Activated CD4-positive, alpha-beta T cell treated with anti-CD3 and anti-CD28 coated beads for 36 hours (primary cell): ENCODE measurements at regions not wholly inside any gene's neighbourhood (a gene's known extent, or its start where the extent isn't known, plus 50 kb on each side); places are given as distances from the start of the nearest gene placed in this dataset.
"Not testable (repeated sequence)": the region's sequence is repeated elsewhere in the genome, so short reads cannot be mapped to it uniquely, and the experiment has no call there.

ENCODE experiments used
- ATAC-seq: fragments of 200-7000 bp; cut with Tn5 transposase; one replicate; pipeline ENCODE4 v1.10.0; 2021; ENCODE audit warnings: mild to moderate bottlenecking, moderate library complexity
- CTCF ChIA-PET: fragments of 350-600 bp; sonication (Branson Sonifier 250); formaldehyde crosslinking; loops from one replicate; lab custom pipeline; 2021; ENCODE audit warnings: antibody characterized with exemption; lab: Charles Lee
- POLR2A ChIA-PET: fragments of 350-600 bp; sonication (Branson Sonifier 250); formaldehyde crosslinking; loops from one replicate; lab custom pipeline; 2021; ENCODE audit warnings: antibody characterized with exemption, inconsistent platforms; lab: Charles Lee
- DNase-seq: peaks from one replicate; pipeline ENCODE4 v3.0.0-alpha.2; 2020
- H3K27ac Mint-ChIP-seq: one replicate; pipeline ENCODE4 v1.8.0; 2021; ENCODE audit warnings: mixed read lengths
- H3K27me3 Mint-ChIP-seq: one replicate; pipeline ENCODE4 v1.8.0; 2021; ENCODE audit warnings: mixed read lengths
- H3K36me3 Mint-ChIP-seq: one replicate; pipeline ENCODE4 v1.8.0; 2021; ENCODE audit warnings: low read depth, mixed read lengths
- H3K4me1 Mint-ChIP-seq: one replicate; pipeline ENCODE4 v1.8.0; 2021; ENCODE audit warnings: mixed read lengths
- H3K4me3 Mint-ChIP-seq: one replicate; pipeline ENCODE4 v1.8.0; 2021; ENCODE audit warnings: mild to moderate bottlenecking, moderate library complexity, mixed read lengths
- H3K9me3 Mint-ChIP-seq: one replicate; pipeline ENCODE4 v1.8.0; 2021; ENCODE audit warnings: low read depth, mixed read lengths
- intact Hi-C, 2 experiments: fragments of 100-400 bp; cut with DNase I in 1 of 2; cut with micrococcal nuclease in 1 of 2; formaldehyde crosslinking; loops; one replicate each; pipeline versions ENCODE4 v1.14.2 to v1.15.1; 2022 to 2024; cut with DNase I, micrococcal nuclease

DNA sequence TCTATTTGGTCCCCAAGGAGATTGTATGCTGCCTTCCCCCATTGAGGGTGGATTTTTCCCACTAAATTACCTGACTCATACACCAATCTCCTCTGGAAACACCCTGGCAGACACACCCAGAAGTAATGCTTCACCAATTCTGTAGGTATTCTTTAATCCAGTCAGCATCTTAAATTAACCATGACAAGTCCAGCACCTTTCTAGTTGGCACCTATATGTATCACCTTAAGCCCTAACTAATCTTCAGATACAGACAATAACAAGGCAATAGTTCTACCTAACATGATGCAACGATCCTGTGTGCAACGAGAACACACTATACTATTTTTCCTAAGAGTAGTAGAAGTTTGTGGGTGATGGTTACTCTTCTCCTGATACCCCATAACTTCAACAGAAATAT, 473.3 kb upstream of the NPAP1 start:
- H3K36me3 Mint-ChIP-seq, H3K4me3 Mint-ChIP-seq, H3K27me3 Mint-ChIP-seq, POLR2A ChIA-PET, H3K4me1 Mint-ChIP-seq, ATAC-seq, DNase-seq, intact Hi-C loops, CTCF ChIA-PET, H3K9me3 Mint-ChIP-seq, H3K27ac Mint-ChIP-seq: not testable (repeated sequence)

GRCh38 chr15:24211742-24212476, 463.7 kb upstream of the NPAP1 start:
- H3K4me1 Mint-ChIP-seq, POLR2A ChIA-PET, H3K4me3 Mint-ChIP-seq, H3K36me3 Mint-ChIP-seq, DNase-seq, H3K9me3 Mint-ChIP-seq, H3K27ac Mint-ChIP-seq, ATAC-seq, CTCF ChIA-PET, intact Hi-C loops, H3K27me3 Mint-ChIP-seq: not testable (repeated sequence)

DNA sequence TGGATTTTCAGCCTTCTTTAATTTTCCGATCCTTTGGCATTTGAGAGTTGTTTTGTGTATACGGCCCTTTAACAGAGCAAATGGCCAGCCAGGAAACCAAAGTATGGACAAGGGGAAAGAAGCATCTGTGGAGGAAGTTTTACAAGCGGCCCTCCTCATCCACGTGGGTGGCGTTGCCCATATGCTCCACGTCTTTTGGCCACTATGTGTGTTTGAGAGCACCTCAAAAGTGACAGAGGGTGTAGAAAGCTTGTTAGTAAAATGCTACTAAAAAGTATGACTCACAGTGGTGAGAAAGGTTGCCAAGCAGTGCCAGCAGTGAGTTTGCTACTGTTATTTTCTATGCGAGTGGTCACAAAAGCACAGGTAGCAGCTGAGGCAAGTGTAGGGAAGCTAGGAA, 451.8 kb upstream of the NPAP1 start:
- Mint-ChIP-seq H3K27me3 (no peaks in the 10 kb centered on the region), H3K9me3 (peaks cover 12% of the 10 kb centered on the region), H3K4me1 (no peaks in the 10 kb centered on the region), H3K4me3 (no peak overlapping the region), H3K36me3 (no peaks in the 10 kb centered on the region), H3K27ac (no peak overlapping the region)
- POLR2A ChIA-PET, result no interaction called here
- intact Hi-C loops, result no loop called here
- ATAC-seq, result no peak
- no peak for DNase-seq
- CTCF ChIA-PET, result no interaction called here

- intact Hi-C loops, result no loop called here
- POLR2A ChIA-PET, result no interaction called here
- no peak for ATAC-seq
- CTCF ChIA-PET, result no interaction called here
- peaks cover 15% of the 10 kb centered on the region for H3K9me3 Mint-ChIP-seq
- H3K4me1 Mint-ChIP-seq, result no peaks in the 10 kb centered on the region
- H3K36me3 Mint-ChIP-seq, result no peaks in the 10 kb centered on the region
- H3K27me3 Mint-ChIP-seq, result no peaks in the 10 kb centered on the region
- H3K27ac Mint-ChIP-seq, result no peak overlapping the region
- H3K4me3 Mint-ChIP-seq, result no peak overlapping the region
- no peak for DNase-seq
Observed at GRCh38 chr15:24224161-24224560, 451.4 kb upstream of the NPAP1 start.

DNA sequence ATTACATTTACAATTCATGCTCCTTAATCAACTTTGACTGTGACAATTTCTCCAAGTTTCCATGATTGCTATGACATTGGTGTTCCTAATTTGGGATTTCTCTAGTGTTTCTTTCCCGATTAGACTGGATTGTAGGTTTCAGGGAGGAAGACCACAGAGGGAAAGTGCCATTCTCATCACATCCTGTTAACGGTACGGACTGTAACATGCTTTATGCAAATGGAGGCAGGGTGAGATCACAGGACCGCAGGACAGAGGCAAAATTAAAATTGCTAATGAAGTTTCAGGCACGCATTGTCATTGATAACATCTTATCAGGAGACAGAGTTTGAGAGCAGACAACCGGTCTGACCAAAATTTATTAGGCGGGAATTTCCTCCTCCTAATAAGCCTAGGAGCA, 446.7 kb upstream of the NPAP1 start:
- DNase-seq, ATAC-seq, H3K27me3 Mint-ChIP-seq, H3K36me3 Mint-ChIP-seq, POLR2A ChIA-PET, intact Hi-C loops, H3K4me1 Mint-ChIP-seq, H3K27ac Mint-ChIP-seq, H3K4me3 Mint-ChIP-seq: not testable (repeated sequence)
- H3K9me3 Mint-ChIP-seq, result peaks cover 16% of the 10 kb centered on the region
- CTCF ChIA-PET, result interaction anchor here (0.6 kb wide), 1 partner anchor 972 kb away, joined by 3 read pairs; no protein-coding TSS in a partner anchor

GRCh38 chr15:24233134-24233533, 442.4 kb upstream of the NPAP1 start:
- POLR2A ChIA-PET, intact Hi-C loops, H3K27me3 Mint-ChIP-seq, DNase-seq, H3K36me3 Mint-ChIP-seq, H3K4me3 Mint-ChIP-seq, H3K27ac Mint-ChIP-seq, ATAC-seq, H3K4me1 Mint-ChIP-seq: not testable (repeated sequence)
- CTCF ChIA-PET, result interaction anchor here (0.6 kb wide), 1 partner anchor 1406 kb away, joined by 3 read pairs; no protein-coding TSS in a partner anchor
- H3K9me3 Mint-ChIP-seq, result peaks cover 17% of the 10 kb centered on the region

GRCh38 chr15:24240580-24240979, 435.0 kb upstream of the NPAP1 start:
- CTCF ChIA-PET, DNase-seq, H3K27me3 Mint-ChIP-seq, ATAC-seq, POLR2A ChIA-PET, H3K4me3 Mint-ChIP-seq, H3K4me1 Mint-ChIP-seq, H3K27ac Mint-ChIP-seq, H3K36me3 Mint-ChIP-seq, intact Hi-C loops: not testable (repeated sequence)
- peaks cover 15% of the 10 kb centered on the region for H3K9me3 Mint-ChIP-seq

DNA sequence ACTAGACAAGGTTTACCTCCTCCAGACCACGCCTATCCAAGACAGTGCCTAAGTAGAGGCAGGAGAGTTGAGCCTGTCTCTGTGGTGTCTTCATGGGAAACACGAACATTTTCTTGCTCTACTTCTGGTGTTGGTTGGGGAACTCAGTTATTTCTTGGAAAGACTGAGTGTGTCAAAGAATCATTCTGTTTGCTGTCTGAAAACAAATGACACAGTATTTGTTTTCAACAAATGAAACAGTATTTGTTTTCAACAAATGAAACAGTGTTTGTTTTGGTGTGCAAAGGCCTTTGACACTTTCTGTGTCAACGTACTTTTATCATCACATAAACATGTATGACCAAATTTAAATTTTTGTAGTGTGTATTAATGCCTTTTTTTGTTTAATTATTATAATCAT, 416.5 kb upstream of the NPAP1 start:
- H3K9me3 Mint-ChIP-seq, POLR2A ChIA-PET, H3K4me3 Mint-ChIP-seq, H3K27ac Mint-ChIP-seq, H3K4me1 Mint-ChIP-seq, ATAC-seq, intact Hi-C loops, H3K27me3 Mint-ChIP-seq, H3K36me3 Mint-ChIP-seq, DNase-seq, CTCF ChIA-PET: not testable (repeated sequence)

GRCh38 chr15:24260407-24260806, 415.2 kb upstream of the NPAP1 start:
- H3K9me3 Mint-ChIP-seq, H3K4me1 Mint-ChIP-seq, H3K36me3 Mint-ChIP-seq, H3K4me3 Mint-ChIP-seq, intact Hi-C loops, H3K27me3 Mint-ChIP-seq, CTCF ChIA-PET, ATAC-seq, POLR2A ChIA-PET, H3K27ac Mint-ChIP-seq, DNase-seq: not testable (repeated sequence)

DNA sequence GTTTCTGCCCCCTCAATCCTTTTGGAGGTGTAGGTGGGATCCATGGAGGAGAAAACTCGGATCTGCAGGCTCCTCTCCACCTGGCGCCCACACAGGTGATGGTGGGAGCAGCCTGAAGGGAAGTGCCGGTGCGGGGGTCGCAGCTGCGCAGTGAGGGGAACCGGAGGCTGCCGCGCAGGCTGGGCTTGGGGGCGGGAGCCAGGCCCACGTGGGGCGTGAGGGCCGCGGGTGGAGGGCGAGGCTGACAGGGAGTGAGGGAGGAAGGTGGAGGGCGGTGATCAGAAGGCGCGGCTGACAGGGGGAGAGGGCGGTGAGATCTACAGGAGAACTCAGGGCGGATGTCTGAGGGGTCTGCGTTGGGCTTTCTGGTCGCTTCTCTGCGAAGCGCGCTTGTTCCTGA, 414.7 kb upstream of the NPAP1 start:
- H3K9me3 Mint-ChIP-seq, ATAC-seq, POLR2A ChIA-PET, H3K4me1 Mint-ChIP-seq, H3K27ac Mint-ChIP-seq, H3K27me3 Mint-ChIP-seq, H3K4me3 Mint-ChIP-seq, DNase-seq, H3K36me3 Mint-ChIP-seq, CTCF ChIA-PET, intact Hi-C loops: not testable (repeated sequence)

DNA sequence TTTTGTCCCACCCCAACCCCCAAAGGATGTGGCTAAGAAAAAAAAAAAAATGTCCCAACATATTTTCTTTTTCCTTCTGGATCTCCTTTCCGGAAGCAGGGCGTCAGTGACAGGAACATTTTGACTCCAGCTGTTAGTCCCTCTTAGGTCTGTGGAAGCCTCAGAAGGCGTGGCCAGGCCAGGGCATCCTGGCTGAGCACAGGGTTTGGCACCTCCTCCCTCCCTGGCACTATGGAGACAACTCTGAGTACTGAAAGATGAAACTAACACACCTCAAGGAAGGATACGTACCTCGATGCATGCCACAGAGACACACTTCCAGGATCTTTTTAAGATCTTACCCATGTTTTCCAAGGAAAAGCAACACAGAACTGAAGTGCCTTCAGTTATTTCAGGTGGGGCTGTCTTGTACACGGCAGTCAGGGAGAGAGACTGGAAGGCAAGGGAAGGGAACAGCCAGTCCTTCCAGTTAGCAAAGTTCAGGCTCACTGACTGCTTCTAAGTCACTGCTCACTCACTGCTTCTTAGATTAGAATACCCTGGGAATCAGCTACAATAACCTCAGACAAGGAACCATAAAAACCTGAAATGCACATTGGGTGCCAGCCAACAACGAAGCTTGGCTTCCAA, 406.9 kb upstream of the NPAP1 start:
- H3K4me3 Mint-ChIP-seq, H3K27ac Mint-ChIP-seq, intact Hi-C loops, H3K9me3 Mint-ChIP-seq, POLR2A ChIA-PET, DNase-seq, H3K4me1 Mint-ChIP-seq, H3K36me3 Mint-ChIP-seq, H3K27me3 Mint-ChIP-seq, CTCF ChIA-PET, ATAC-seq: not testable (repeated sequence)

- H3K36me3 Mint-ChIP-seq, result no peaks in the 10 kb centered on the region
- H3K4me1 Mint-ChIP-seq, result no peaks in the 10 kb centered on the region
- POLR2A ChIA-PET, result no interaction called here
- intact Hi-C loops, result no loop called here
- no peak overlapping the region for H3K27ac Mint-ChIP-seq
- CTCF ChIA-PET, result no interaction called here
- H3K27me3 Mint-ChIP-seq, result no peaks in the 10 kb centered on the region
- DNase-seq, result no peak
- H3K9me3 Mint-ChIP-seq, result peaks cover 10% of the 10 kb centered on the region
- ATAC-seq, result no peak
- no peak overlapping the region for H3K4me3 Mint-ChIP-seq
Observed at GRCh38 chr15:24269166-24269571, 406.4 kb upstream of the NPAP1 start.
